ENCODE measurements at regions not wholly inside any gene's neighbourhood (a gene's known extent, or its start where the extent isn't known, plus 50 kb on each side); places are given as distances from the start of the nearest gene placed in this dataset.

DNA sequence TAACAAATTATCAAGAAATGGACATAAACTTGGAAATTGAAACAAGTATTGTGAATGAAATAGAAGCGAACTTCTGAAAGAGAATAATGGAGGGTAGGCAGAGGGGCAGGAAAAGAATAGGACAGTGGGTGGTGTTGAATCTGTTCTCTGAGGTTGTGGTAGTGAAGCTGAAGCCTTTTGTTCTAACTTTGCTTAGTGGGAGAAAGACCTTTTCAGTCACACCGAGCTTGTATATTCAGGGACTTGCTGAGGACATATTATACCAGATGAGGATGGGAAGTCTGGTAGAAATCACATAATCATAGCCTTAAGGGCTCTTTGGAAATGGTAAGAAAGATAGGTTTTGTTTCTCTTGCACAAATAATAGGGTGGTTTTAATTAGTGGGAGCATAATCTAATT, 115.4 kb upstream of the NDST4 start:
- no peak for TF ChIP-seq CTCF (IDR thresholded peaks at IDR 0.05)
- TF ChIP-seq POLR2A (IDR thresholded peaks at IDR 0.05), result no peak
